Gastrocnemius medialis (tissue), 4 donors: ENCODE measurements at regions not wholly inside any gene's neighbourhood (a gene's known extent, or its start where the extent isn't known, plus 50 kb on each side); places are given as distances from the start of the nearest gene placed in this dataset.

ENCODE experiments used
- CTCF ChIP-seq, 5 experiments: fragments of 450-650 bp in 3 of 5; fragments of 200-600 bp in 2 of 5; sonication (generic) in 2 of 5; IDR thresholded peaks in 4 of 5; conservative IDR thresholded peaks in 1 of 5; 1 replicate in 4 of 5; 2 replicates in 1 of 5; pipeline ENCODE4 v1.5.1; 2016 to 2019; ENCODE audit warnings: antibody characterized with exemption in 5 of 5, mild to moderate bottlenecking in 3 of 5, moderate library complexity in 3 of 5
- POLR2A ChIP-seq, 2 donors: fragments of 450-650 bp; IDR thresholded peaks; one replicate each; pipeline ENCODE4 v1.6.1; 2017; ENCODE audit warnings: antibody characterized with exemption in 2 of 2, mild to moderate bottlenecking in 2 of 2, moderate library complexity in 2 of 2

- TF ChIP-seq CTCF (IDR thresholded peaks at IDR 0.05 in 4 of 5, conservative IDR thresholded peaks at IDR 0.05 in 1 of 5) (no peak), POLR2A (IDR thresholded peaks at IDR 0.05) (no peak)
These were observed 59.9 kb upstream of the TFRC start for GRCh38 chr3:196141866-196142201.
